Right hindlimb (tissue), 1 donor: ENCODE measurements at regions not wholly inside any gene's neighbourhood (a gene's known extent, or its start where the extent isn't known, plus 50 kb on each side); places are given as distances from the start of the nearest gene placed in this dataset.

ENCODE experiments used
- DNase-seq: peaks from one replicate; pipeline ENCODE4 v3.0.0-alpha.2; 2018

DNA sequence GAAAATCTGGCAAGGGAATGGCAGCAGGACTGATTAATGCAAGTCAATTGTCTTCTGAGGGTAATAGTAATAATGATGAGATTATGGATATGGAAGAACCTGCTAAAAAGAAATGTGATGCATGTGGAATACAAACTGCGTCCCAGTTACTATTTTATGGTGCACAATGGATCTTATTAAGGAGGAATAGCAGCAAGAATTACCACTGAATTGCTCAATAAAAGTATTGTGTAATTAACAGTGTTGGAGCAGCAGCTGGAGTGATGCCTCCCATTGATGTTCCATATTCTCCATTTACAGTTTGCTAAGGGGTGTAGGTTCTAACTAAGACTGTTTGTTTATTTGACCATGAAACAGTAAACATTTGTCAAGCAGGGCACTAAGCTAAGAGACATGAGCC, 167.9 kb downstream of the HRH4 start:
- DNase-seq = no peak

GRCh38 chr18:24629921-24630320, 169.5 kb downstream of the HRH4 start:
- no peak for DNase-seq

DNA sequence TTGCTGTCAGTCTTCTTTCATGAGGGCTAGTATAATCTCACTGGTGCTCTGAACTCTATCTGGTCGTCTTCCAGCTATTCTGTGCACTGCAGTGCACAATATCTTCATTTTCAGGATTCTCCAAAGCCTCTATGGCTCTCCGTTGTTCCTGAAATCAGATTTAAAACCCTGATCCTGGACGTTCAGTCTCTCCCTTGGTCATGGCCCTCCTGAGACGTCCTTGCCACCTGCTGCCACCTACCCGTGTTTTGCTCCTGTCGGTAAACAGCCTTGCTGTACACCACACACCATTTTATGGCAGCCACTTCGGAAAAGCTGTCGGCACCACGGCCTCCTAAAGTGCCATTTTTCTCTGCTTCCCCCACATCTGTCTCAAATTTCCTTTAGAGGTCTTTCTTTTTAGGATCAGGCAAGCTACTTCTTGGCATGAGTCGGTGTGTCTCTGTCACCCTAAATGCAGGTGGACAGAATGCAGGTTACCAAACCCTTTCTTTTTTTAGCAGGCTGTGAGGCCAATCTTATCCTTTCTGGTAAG, 170.0 kb downstream of the HRH4 start:
- DNase-seq = no peak

GRCh38 chr18:24631243-24632025, 171.0 kb downstream of the HRH4 start:
- DNase-seq = peak; percentile 50

GRCh38 chr18:24632158-24632988, 171.9 kb downstream of the HRH4 start:
- no peak for DNase-seq

GRCh38 chr18:24633121-24633520, 172.7 kb downstream of the HRH4 start:
- no peak for DNase-seq

DNA sequence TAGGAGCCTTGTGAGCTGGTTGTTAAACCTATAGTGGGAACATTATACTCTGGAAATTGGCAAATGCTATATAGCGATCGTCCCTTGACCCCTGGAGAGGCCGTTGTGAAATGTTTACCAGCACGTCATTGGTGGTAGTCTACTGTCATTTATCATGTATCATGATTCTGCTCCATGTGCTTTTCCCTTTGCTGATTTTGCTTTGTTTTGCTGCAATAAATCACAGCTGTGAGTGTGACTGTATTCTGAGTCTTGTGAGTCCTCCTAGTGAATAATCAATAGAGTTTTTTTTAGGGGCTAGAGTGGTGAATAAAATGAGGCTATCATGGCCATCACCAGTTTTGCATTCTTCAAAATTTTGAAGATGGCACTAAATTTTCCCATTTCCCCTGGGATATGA, 189.1 kb downstream of the HRH4 start:
- DNase-seq = no peak

- DNase-seq = no peak
Measured at GRCh38 chr18:24651434-24651833, 191.0 kb downstream of the HRH4 start.

DNA sequence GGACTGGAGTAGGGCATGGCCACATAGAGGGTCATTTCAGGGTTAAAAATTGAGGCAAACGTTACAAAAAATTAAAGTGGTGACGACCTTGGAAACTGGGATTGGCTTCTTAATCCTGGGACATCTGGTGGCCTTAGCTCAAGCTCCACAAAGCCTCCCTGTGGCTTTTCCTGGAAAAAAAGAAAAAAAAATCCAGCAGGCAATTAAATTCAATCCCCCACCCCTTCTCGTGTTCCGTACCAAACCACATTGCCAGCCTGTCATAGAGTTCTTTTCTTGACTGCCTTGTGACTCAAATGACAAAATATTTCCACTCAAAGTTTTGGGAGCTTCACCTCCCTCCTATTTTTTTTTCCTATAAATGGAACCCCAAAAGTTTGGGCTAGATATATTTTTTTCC, 195.6 kb downstream of the HRH4 start:
- no peak for DNase-seq

- no peak for DNase-seq
Measured at GRCh38 chr18:24656551-24657443, 196.4 kb downstream of the HRH4 start.

GRCh38 chr18:24657444-24657842, 197.0 kb downstream of the HRH4 start:
- no peak for DNase-seq

DNA sequence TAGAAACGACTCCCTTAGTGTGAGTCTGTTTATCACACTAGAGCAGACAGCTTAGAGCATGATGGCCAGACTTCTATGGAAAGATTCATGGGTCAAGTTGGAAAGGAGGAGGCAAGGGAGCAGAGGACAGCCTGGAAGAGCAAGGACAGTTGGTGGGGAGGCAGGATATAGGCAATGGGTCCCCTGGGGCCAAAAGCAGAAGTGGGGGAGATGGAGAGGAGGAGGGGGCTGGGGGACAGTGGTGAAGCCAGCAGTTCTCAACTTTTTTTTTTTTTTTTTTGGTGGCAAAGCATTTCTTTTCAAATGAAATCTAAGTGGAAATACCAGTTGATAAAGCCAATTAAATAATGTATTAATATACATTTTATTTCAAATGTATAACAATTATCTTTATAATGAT, 197.9 kb downstream of the HRH4 start:
- no peak for DNase-seq

DNA sequence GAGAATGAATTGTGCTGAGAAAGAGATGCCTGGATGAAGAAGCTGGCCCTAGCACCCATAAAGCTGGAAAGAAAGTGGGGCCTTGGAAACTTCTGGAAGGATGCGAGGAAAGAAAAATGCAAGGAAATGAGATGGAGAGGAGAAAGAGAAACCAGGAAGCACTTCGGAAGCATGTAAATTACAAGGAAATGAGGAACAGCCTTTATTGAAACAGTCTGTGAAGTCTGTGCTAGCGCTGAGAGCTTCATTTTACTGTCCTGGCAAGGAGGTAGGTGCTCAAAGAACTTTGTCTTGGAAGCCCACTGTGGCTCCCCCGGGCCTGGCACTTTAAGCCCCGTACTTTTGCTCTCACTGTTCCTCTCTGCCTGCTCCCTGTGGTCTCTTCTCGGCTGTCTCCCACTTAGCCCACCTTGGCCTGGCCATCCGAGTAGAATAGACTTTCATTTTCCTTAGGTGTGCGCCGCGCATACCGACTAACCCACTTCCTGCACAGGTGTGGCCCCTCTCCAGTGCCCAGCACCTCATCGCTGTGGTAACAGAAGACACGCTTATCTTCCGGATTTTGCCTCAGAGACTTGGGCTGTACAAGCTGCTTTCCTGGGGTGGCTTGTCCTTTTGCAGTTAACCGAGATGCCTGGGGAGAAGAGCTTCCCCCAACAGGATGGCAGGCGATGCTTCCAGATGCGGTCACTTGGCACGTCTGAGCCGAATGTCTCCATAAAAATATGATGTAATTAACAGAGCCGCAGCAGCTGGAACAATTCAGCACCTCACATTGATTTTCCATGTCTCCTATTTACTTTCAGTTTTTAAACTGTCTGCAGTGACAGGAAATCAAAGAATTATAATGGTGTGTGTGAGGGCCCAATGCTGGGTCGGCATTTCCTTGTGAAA, 199.6 kb downstream of the HRH4 start:
- peak; percentile 84 for DNase-seq

DNA sequence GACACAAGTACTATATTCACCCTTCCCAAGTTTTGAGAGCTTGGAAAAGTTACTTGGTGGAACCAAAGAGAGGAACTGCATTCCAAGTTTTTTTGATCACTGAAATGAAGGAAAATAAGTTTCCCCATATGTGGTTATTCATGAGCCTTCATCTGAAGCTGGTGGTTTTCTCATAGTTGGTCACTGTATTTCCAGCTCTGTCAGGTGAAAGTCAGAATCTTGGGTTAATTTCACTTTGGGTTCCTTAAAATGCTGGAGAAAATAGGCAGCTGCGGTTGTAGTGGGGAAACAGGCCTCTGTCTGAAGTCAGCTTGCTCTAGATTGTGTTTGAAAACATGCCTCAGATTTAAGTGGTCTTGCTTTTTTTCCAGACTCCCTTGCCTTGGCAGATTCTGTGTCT, 200.5 kb downstream of the HRH4 start:
- DNase-seq = peak; percentile 43

- peak; percentile 71 for DNase-seq
Measured at GRCh38 chr18:24662412-24662821, 202.0 kb downstream of the HRH4 start.

- DNase-seq = no peak
Measured at GRCh38 chr18:24663026-24663425, 202.6 kb downstream of the HRH4 start.

- DNase-seq = peak; percentile 53
Measured at GRCh38 chr18:24669015-24669414, 208.6 kb downstream of the HRH4 start.

DNA sequence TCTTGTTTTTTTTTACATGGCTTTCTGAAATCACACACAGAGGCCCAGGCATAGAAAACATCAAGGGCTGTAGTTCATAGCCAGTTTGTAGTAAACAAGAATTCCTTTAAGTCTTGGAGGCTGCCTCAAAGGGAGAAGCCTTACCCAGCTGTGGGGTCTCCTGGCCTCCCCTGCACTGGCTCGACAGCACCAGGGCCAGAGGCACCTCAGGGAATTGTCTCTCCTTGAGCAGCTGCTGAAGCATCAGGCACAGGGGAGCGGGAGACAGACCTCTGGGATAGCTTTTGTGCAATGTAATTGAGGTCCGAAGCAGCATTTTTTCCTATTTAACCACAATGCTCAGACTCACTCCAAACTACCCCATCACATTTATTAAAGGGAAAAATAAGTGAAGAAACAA, 209.1 kb downstream of the HRH4 start:
- no peak for DNase-seq

DNA sequence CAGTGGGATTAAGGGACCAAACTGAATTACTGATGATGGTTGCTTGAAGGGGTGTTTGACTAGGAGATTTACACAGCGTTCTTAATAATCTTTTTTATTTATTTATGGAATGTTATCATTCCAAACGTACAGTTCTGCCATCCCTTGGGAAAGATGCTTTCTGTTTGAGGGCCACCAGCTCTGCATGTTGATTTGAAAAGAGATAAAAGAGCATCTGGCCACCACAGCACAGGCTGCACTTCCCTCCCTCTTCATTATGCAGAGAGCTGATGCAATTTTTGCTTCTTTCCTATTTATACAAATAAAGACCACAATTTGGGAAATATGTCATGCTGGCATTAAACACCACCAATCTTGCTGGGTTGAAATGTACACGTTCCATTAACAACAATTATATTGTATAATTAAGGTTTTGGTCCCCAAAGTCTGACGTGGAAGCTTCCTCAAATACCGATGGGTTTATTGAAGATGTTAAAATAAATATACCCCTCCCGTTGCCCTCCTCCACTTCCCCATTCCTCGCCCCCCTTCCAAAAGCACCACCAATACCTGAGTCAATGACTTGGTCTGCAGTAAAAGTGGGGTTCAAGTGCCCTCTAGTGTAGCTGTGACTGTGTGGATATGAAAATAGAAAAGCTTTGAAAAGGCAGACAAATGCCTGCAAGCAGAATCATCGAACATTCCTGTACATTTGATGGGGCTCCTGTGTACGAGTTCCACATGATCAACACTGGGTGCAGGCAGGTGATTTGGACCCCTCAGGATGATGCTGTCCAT, 211.9 kb downstream of the HRH4 start:
- no peak for DNase-seq

DNA sequence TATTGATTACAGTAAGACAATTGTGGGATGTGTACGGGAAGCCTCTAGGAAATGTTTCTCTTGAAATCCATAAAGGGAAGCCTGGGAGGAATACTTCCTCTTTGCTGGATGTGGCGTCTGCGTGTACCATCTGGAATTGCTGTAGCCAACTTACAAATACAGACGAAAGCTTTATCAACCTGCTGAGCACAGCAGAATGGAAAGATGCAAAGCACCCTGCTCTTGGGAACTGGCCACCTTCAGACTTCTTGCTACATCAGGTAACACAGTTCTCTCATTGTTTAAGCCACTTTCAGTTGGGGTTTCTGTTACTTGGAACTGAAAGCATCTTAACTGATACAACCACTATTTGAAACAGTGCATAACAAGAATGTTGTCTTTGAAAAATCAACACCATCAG, 213.8 kb downstream of the HRH4 start:
- no peak for DNase-seq

DNA sequence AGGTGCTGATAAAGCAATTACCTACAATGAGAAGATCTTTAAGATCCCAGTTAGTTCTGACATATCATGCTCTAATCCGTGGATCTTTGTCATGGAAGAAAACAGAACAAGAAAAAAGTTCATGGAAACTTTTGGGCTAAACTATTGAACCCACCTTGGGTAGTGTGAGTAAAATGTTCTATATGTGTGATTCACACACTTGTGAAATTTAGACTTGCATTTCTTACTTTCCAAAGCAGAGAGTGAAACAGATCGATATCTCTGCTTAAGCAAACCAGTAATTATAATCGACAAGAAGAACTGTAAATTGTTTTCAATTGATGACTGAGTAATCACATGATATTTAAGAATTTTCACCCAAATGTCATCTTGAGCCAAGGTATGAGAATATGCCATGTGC, 214.2 kb downstream of the HRH4 start:
- no peak for DNase-seq
